ENCODE measurements at regions not wholly inside any gene's neighbourhood (a gene's known extent, or its start where the extent isn't known, plus 50 kb on each side); places are given as distances from the start of the nearest gene placed in this dataset.

GRCh38 chr1:22221233-22221780 lies 78.4 kb upstream of the WNT4 start:
- Histone ChIP-seq H4K91ac (ENCODE audit: low read depth, low read length, poor library complexity) (no peak overlapping the region), H2BK15ac (ENCODE audit: low read length) (no peak overlapping the region), H3K27ac (replicated peaks; ENCODE audit: low read length) (no peak overlapping the region), H3K23ac (ENCODE audit: low read depth, low read length, poor library complexity) (no peak overlapping the region), H3K4me1 (ENCODE audit: control insufficient read depth in 2 of 2, insufficient read depth in 1 of 2, low read depth in 1 of 2, low read length in 2 of 2) (peaks cover 0 to 6% of the 10 kb centered on the region in 2 donors), H2AFZ (ENCODE audit: low read length) (no peak overlapping the region), H3K9me3 (replicated peaks in 1 of 2; ENCODE audit: control insufficient read depth in 2 of 2, insufficient read depth in 1 of 2, low read depth in 1 of 2, low read length in 2 of 2) (peaks cover 0 to 10% of the 10 kb centered on the region in 2 donors), H3K4ac (ENCODE audit: low read length) (no peak overlapping the region), H2BK5ac (ENCODE audit: low read length) (no peak overlapping the region), H4K8ac (ENCODE audit: low read depth, low read length) (no peak overlapping the region), H3K14ac (ENCODE audit: low read length) (no peak overlapping the region), H2AK5ac (ENCODE audit: low read depth, low read length) (no peak overlapping the region), H2BK12ac (ENCODE audit: low read length) (no peak overlapping the region), H3K27me3 (ENCODE audit: control insufficient read depth in 3 of 3, insufficient read depth in 3 of 3, low read depth in 1 of 3, low read length in 3 of 3) (peaks cover 2 to 69% (median 53%) of the 10 kb centered on the region in 3 experiments), H3K4me2 (ENCODE audit: insufficient read depth, low read length, poor library complexity, severe bottlenecking) (no peak overlapping the region), H3K79me1 (ENCODE audit: low read depth, low read length) (no peaks in the 10 kb centered on the region), H3K36me3 (replicated peaks in 1 of 2; ENCODE audit: control insufficient read depth in 2 of 2, insufficient read depth in 2 of 2, low read length in 2 of 2) (no peaks in the 10 kb centered on the region), H3K18ac (ENCODE audit: low read length) (no peak overlapping the region), H3K4me3 (ENCODE audit: low read length in 2 of 2) (peak overlapping the region in 1 of 2 donors; percentile 23), H2BK120ac (ENCODE audit: low read depth, low read length) (no peak overlapping the region), H3K9ac (ENCODE audit: low read depth, low read length, poor library complexity) (no peak overlapping the region)
- DNase-seq (ENCODE audit: low spot score) = no peak
- no CpG with 5 or more reads among the region's 8 CpGs for WGBS, 2 donors (ENCODE audit: extremely low coverage in 2 of 2, insufficient read length in 2 of 2, insufficient replicate concordance in 1 of 2)

GRCh38 chr1:22222723-22223122 lies 79.8 kb upstream of the WNT4 start:
- Histone ChIP-seq H3K36me3 (replicated peaks in 1 of 2; ENCODE audit: control insufficient read depth in 2 of 2, insufficient read depth in 2 of 2, low read length in 2 of 2) (no peaks in the 10 kb centered on the region), H3K27me3 (ENCODE audit: control insufficient read depth in 3 of 3, insufficient read depth in 3 of 3, low read depth in 1 of 3, low read length in 3 of 3) (peaks cover 2 to 62% (median 43%) of the 10 kb centered on the region in 3 experiments), H2AK5ac (ENCODE audit: low read depth, low read length) (no peak overlapping the region), H3K4ac (ENCODE audit: low read length) (no peak overlapping the region), H3K4me3 (ENCODE audit: low read length in 2 of 2) (no peak overlapping the region), H3K18ac (ENCODE audit: low read length) (no peak overlapping the region), H3K23ac (ENCODE audit: low read depth, low read length, poor library complexity) (no peak overlapping the region), H2BK12ac (ENCODE audit: low read length) (no peak overlapping the region), H3K14ac (ENCODE audit: low read length) (no peak overlapping the region), H3K4me2 (ENCODE audit: insufficient read depth, low read length, poor library complexity, severe bottlenecking) (no peak overlapping the region), H4K91ac (ENCODE audit: low read depth, low read length, poor library complexity) (no peak overlapping the region), H2AFZ (ENCODE audit: low read length) (no peak overlapping the region), H3K9me3 (replicated peaks in 1 of 2; ENCODE audit: control insufficient read depth in 2 of 2, insufficient read depth in 1 of 2, low read depth in 1 of 2, low read length in 2 of 2) (peaks cover 0 to 10% of the 10 kb centered on the region in 2 donors), H2BK15ac (ENCODE audit: low read length) (no peak overlapping the region), H3K4me1 (ENCODE audit: control insufficient read depth in 2 of 2, insufficient read depth in 1 of 2, low read depth in 1 of 2, low read length in 2 of 2) (peaks cover 0 to 6% of the 10 kb centered on the region in 2 donors), H3K27ac (replicated peaks; ENCODE audit: low read length) (no peak overlapping the region), H3K79me1 (ENCODE audit: low read depth, low read length) (no peaks in the 10 kb centered on the region), H4K8ac (ENCODE audit: low read depth, low read length) (no peak overlapping the region), H3K9ac (ENCODE audit: low read depth, low read length, poor library complexity) (no peak overlapping the region), H2BK5ac (ENCODE audit: low read length) (no peak overlapping the region), H2BK120ac (ENCODE audit: low read depth, low read length) (no peak overlapping the region)
- no peak for DNase-seq (ENCODE audit: low spot score)
- no CpG with 5 or more reads among the region's 9 CpGs for WGBS, 2 donors (ENCODE audit: extremely low coverage in 2 of 2, insufficient read length in 2 of 2, insufficient replicate concordance in 1 of 2)

DNA sequence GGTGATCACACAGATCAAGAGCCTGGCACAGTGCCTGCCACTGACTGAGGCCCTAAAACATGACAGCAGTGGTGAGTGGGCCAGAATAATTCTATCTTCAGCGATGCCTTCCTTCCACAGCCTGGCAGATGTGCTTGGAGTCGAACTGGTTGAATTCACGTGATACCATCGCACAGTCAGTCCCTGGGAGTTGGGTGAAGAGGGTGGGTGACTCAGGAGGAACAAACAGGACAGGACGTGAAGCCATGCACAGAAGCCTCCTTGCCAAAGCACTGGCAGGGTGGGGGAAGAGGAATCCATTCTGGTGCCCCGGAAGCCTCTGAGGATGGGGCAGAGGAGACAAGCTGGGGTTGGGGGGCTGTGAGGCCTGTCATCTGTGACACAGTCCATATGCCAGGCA lies 80.3 kb upstream of the WNT4 start:
- H3K4ac ChIP-seq (ENCODE audit: low read length) = no peak overlapping the region
- H3K4me2 ChIP-seq (ENCODE audit: insufficient read depth, low read length, poor library complexity, severe bottlenecking) = no peak overlapping the region
- H2AFZ ChIP-seq (ENCODE audit: low read length) = no peak overlapping the region
- H3K14ac ChIP-seq (ENCODE audit: low read length) = no peak overlapping the region
- H4K91ac ChIP-seq (ENCODE audit: low read depth, low read length, poor library complexity) = no peak overlapping the region
- peaks cover 2 to 61% (median 40%) of the 10 kb centered on the region in 3 experiments for H3K27me3 ChIP-seq (ENCODE audit: control insufficient read depth in 3 of 3, insufficient read depth in 3 of 3, low read depth in 1 of 3, low read length in 3 of 3)
- no peaks in the 10 kb centered on the region for H3K36me3 ChIP-seq (replicated peaks in 1 of 2; ENCODE audit: control insufficient read depth in 2 of 2, insufficient read depth in 2 of 2, low read length in 2 of 2)
- H2BK5ac ChIP-seq (ENCODE audit: low read length) = no peak overlapping the region
- no peak overlapping the region for H2BK120ac ChIP-seq (ENCODE audit: low read depth, low read length)
- H3K4me1 ChIP-seq (ENCODE audit: control insufficient read depth in 2 of 2, insufficient read depth in 1 of 2, low read depth in 1 of 2, low read length in 2 of 2) = peaks cover 0 to 6% of the 10 kb centered on the region in 2 donors
- no peak overlapping the region for H3K27ac ChIP-seq (replicated peaks; ENCODE audit: low read length)
- H3K79me1 ChIP-seq (ENCODE audit: low read depth, low read length) = no peaks in the 10 kb centered on the region
- H2AK5ac ChIP-seq (ENCODE audit: low read depth, low read length) = no peak overlapping the region
- peak overlapping the region in 1 of 2 donors; percentile 21 for H3K4me3 ChIP-seq (ENCODE audit: low read length in 2 of 2)
- peaks cover 0 to 10% of the 10 kb centered on the region in 2 donors for H3K9me3 ChIP-seq (replicated peaks in 1 of 2; ENCODE audit: control insufficient read depth in 2 of 2, insufficient read depth in 1 of 2, low read depth in 1 of 2, low read length in 2 of 2)
- H3K23ac ChIP-seq (ENCODE audit: low read depth, low read length, poor library complexity) = no peak overlapping the region
- no peak for DNase-seq (ENCODE audit: low spot score)
- H2BK15ac ChIP-seq (ENCODE audit: low read length) = no peak overlapping the region
- no CpG with 5 or more reads among the region's 6 CpGs for WGBS, 2 donors (ENCODE audit: extremely low coverage in 2 of 2, insufficient read length in 2 of 2, insufficient replicate concordance in 1 of 2)
- no peak overlapping the region for H3K9ac ChIP-seq (ENCODE audit: low read depth, low read length, poor library complexity)
- H4K8ac ChIP-seq (ENCODE audit: low read depth, low read length) = no peak overlapping the region
- no peak overlapping the region for H2BK12ac ChIP-seq (ENCODE audit: low read length)
- H3K18ac ChIP-seq (ENCODE audit: low read length) = no peak overlapping the region

DNA sequence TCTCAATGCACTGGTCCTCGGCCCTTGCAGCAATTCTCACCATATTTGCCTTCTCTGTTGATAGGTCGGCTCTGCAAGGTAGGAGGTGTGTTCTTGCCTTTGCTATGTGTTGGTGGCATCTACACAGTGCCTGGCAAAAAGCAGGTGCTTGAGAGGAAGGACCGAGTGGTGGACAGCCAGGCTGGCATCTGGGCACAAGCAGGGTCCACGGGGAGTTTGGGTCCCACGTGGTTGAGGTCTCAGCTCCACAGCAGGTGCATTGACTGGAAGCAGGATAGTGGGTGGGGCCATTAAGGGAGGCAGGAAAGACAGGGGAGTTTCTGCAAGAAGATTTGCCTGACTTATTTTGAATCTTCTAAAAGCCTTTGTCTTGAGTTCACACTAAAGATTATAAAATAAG lies 81.2 kb upstream of the WNT4 start:
- no peaks in the 10 kb centered on the region for H3K79me1 ChIP-seq (ENCODE audit: low read depth, low read length)
- no peak overlapping the region for H2BK5ac ChIP-seq (ENCODE audit: low read length)
- H3K4ac ChIP-seq (ENCODE audit: low read length) = no peak overlapping the region
- peaks cover 0 to 10% of the 10 kb centered on the region in 2 donors for H3K9me3 ChIP-seq (replicated peaks in 1 of 2; ENCODE audit: control insufficient read depth in 2 of 2, insufficient read depth in 1 of 2, low read depth in 1 of 2, low read length in 2 of 2)
- H3K4me1 ChIP-seq (ENCODE audit: control insufficient read depth in 2 of 2, insufficient read depth in 1 of 2, low read depth in 1 of 2, low read length in 2 of 2) = peaks cover under 1 to 7% of the 10 kb centered on the region in 2 donors
- no peak overlapping the region for H2AFZ ChIP-seq (ENCODE audit: low read length)
- no peak overlapping the region for H2BK12ac ChIP-seq (ENCODE audit: low read length)
- H4K91ac ChIP-seq (ENCODE audit: low read depth, low read length, poor library complexity) = no peak overlapping the region
- H2BK120ac ChIP-seq (ENCODE audit: low read depth, low read length) = no peak overlapping the region
- no peak overlapping the region for H3K4me2 ChIP-seq (ENCODE audit: insufficient read depth, low read length, poor library complexity, severe bottlenecking)
- H3K18ac ChIP-seq (ENCODE audit: low read length) = no peak overlapping the region
- H3K4me3 ChIP-seq (ENCODE audit: low read length in 2 of 2) = peak overlapping the region in 1 of 2 donors; percentile 27
- DNase-seq (ENCODE audit: low spot score) = no peak
- H3K36me3 ChIP-seq (replicated peaks in 1 of 2; ENCODE audit: control insufficient read depth in 2 of 2, insufficient read depth in 2 of 2, low read length in 2 of 2) = no peaks in the 10 kb centered on the region
- H2BK15ac ChIP-seq (ENCODE audit: low read length) = no peak overlapping the region
- no peak overlapping the region for H3K27ac ChIP-seq (replicated peaks; ENCODE audit: low read length)
- H2AK5ac ChIP-seq (ENCODE audit: low read depth, low read length) = no peak overlapping the region
- no peak overlapping the region for H3K14ac ChIP-seq (ENCODE audit: low read length)
- no peak overlapping the region for H3K9ac ChIP-seq (ENCODE audit: low read depth, low read length, poor library complexity)
- no peak overlapping the region for H4K8ac ChIP-seq (ENCODE audit: low read depth, low read length)
- H3K23ac ChIP-seq (ENCODE audit: low read depth, low read length, poor library complexity) = no peak overlapping the region
- no CpG with 5 or more reads among the region's 5 CpGs for WGBS, 2 donors (ENCODE audit: extremely low coverage in 2 of 2, insufficient read length in 2 of 2, insufficient replicate concordance in 1 of 2)
- H3K27me3 ChIP-seq (ENCODE audit: control insufficient read depth in 3 of 3, insufficient read depth in 3 of 3, low read depth in 1 of 3, low read length in 3 of 3) = peaks cover 2 to 56% (median 31%) of the 10 kb centered on the region in 3 experiments
